PC-3 (cell line): ENCODE measurements at regions not wholly inside any gene's neighbourhood (a gene's known extent, or its start where the extent isn't known, plus 50 kb on each side); places are given as distances from the start of the nearest gene placed in this dataset.

Experiments used
- ATAC-seq: fragments of 200-7000 bp; cut with Tn5 transposase; 2 replicates; pipeline ENCODE4 v1.9.1; 2020; ENCODE audit warnings: mild to moderate bottlenecking, moderate library complexity
- BruUV-seq: library from RNA; stranded (reverse); fragments of 400-500 nt; replicated peaks from 2 replicates; lab custom pipeline; 2021; lab: Mats Ljungman, UMichigan
- CTCF ChIA-PET: fragments of 300-600 bp; sonication (Branson Sonifier 250); formaldehyde crosslinking; loops from one replicate; lab custom pipeline; 2022; ENCODE audit warnings: antibody characterized with exemption; lab: Charles Lee
- POLR2A ChIA-PET: fragments of 300-600 bp; sonication (Branson Sonifier 250); formaldehyde crosslinking; loops from one replicate; lab custom pipeline; 2022; ENCODE audit warnings: antibody characterized with exemption; ENCODE audit not compliant: unreplicated experiment; lab: Charles Lee
- DNase-seq: peaks from one replicate; pipeline ENCODE4 v3.0.0-alpha.2; 2015
- H2AFZ ChIP-seq: fragments of 300-600 bp; sonication (generic); 2 replicates; pipeline ENCODE4 v1.6.0; 2016; ENCODE audit warnings: antibody characterized with exemption, low read length
- H3F3A ChIP-seq: fragments of 300-600 bp; sonication (generic); one replicate; pipeline ENCODE4 v1.6.0; 2017; ENCODE audit warnings: antibody characterized with exemption, low read length, control low read depth, mild to moderate bottlenecking; ENCODE audit not compliant: unreplicated experiment
- H3K27ac ChIP-seq: fragments of 300-600 bp; sonication (generic); 2 replicates; pipeline ENCODE4 v1.5.1; 2016; ENCODE audit warnings: mild to moderate bottlenecking, low read length
- H3K27me3 ChIP-seq: fragments of 300-600 bp; sonication (generic); 2 replicates; pipeline ENCODE4 v1.6.1; 2016; ENCODE audit warnings: low read length, mixed read lengths
- H3K36me3 ChIP-seq: fragments of 300-600 bp; sonication (generic); 2 replicates; pipeline ENCODE4 v1.6.1; 2016; ENCODE audit warnings: low read depth, mixed run types, low read length, mixed read lengths
- H3K4me1 ChIP-seq: fragments of 300-600 bp; sonication (generic); 2 replicates; pipeline ENCODE4 v1.5.1; 2016; ENCODE audit warnings: low read length; ENCODE audit not compliant: insufficient read depth
- H3K4me2 ChIP-seq: fragments of 300-600 bp; sonication (generic); 2 replicates; pipeline ENCODE4 v1.6.0; 2016; ENCODE audit warnings: low read length
- H3K4me3 ChIP-seq: fragments of 300-600 bp; sonication (generic); 2 replicates; pipeline ENCODE4 v1.5.1; 2016; ENCODE audit warnings: mild to moderate bottlenecking, low read length, mixed read lengths
- H3K79me2 ChIP-seq: fragments of 300-600 bp; sonication (generic); 2 replicates; pipeline ENCODE4 v1.6.1; 2017; ENCODE audit warnings: low read length, mixed read lengths
- H3K9ac ChIP-seq: fragments of 300-600 bp; sonication (generic); 2 replicates; pipeline ENCODE4 v1.6.0; 2016; ENCODE audit warnings: mild to moderate bottlenecking, low read length
- H3K9me2 ChIP-seq: fragments of 300-600 bp; sonication (generic); replicated peaks from 2 replicates; pipeline ENCODE4 v1.6.1; 2016; ENCODE audit warnings: mixed run types, low read length, mixed read lengths
- H3K9me3 ChIP-seq: fragments of 300-600 bp; sonication (generic); 2 replicates; pipeline ENCODE4 v1.6.1; 2016; ENCODE audit warnings: low read length, mixed read lengths
- H4K20me1 ChIP-seq: fragments of 300-600 bp; sonication (generic); 2 replicates; pipeline ENCODE4 v1.6.1; 2016; ENCODE audit warnings: low read length, mixed read lengths
- EZH2 ChIP-seq: fragments of 300-600 bp; sonication (generic); IDR thresholded peaks from one replicate; pipeline ENCODE4 v1.6.1; 2017; ENCODE audit warnings: antibody characterized with exemption, mild to moderate bottlenecking, low read length; ENCODE audit not compliant: unreplicated experiment
- EZH2phosphoT487 ChIP-seq: fragments of 300-600 bp; sonication (generic); IDR thresholded peaks from 2 replicates; pipeline ENCODE4 v1.6.1; 2018; ENCODE audit warnings: mild to moderate bottlenecking, antibody characterized with exemption, low read length, borderline replicate concordance
- intact Hi-C: fragments of 100-400 bp; cut with micrococcal nuclease; formaldehyde crosslinking; loops from 2 replicates; pipeline ENCODE4 v1.9.0; 2023
- TF ChIP-seq, protein P1 (sequence below): fragments of 300-600 bp; sonication (generic); conservative IDR thresholded peaks from 2 replicates; pipeline ENCODE4 v1.5.1; 2017; ENCODE audit warnings: antibody characterized with exemption, low read depth, mild to moderate bottlenecking, low read length

DNA sequence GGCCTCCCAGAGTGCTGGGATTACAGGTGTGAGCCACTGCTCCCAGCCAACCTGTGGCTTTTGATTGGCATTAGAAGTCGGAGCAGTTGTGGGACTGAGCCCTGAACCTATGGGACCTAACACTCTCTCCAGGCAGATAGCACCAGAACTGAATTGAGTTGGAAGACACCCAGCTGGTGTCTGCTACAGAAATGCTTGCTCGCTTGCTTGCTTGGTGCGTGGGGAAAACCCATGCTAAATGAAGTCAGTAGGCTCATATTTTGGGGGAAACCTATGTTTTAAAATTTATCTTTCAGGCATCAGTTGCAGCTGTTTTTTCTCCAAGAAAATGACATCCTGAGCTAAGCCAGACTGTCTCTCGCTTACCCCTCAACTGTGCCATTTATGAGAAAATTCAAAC lies 158.5 kb upstream of the RFC3 start:
- H3K4me2 ChIP-seq: no peak overlapping the region
- no peaks in the 10 kb centered on the region for H3K9me2 ChIP-seq
- no peak overlapping the region for H3K9ac ChIP-seq
- H3K27me3 ChIP-seq: no peaks in the 10 kb centered on the region
- no TSS peak for BruUV-seq
- no peak overlapping the region for H3K27ac ChIP-seq
- no peak overlapping the region for H3K4me3 ChIP-seq
- H3K36me3 ChIP-seq: no peaks in the 10 kb centered on the region
- H3K9me3 ChIP-seq: no peaks in the 10 kb centered on the region
- intact Hi-C loops: no loop called here
- no peaks in the 10 kb centered on the region for H3K79me2 ChIP-seq
- ChIA-PET POLR2A (no interaction called here), CTCF (no interaction called here)
- H3F3A ChIP-seq: no peaks in the 10 kb centered on the region
- no peak for ATAC-seq
- TF ChIP-seq, protein P1, sequence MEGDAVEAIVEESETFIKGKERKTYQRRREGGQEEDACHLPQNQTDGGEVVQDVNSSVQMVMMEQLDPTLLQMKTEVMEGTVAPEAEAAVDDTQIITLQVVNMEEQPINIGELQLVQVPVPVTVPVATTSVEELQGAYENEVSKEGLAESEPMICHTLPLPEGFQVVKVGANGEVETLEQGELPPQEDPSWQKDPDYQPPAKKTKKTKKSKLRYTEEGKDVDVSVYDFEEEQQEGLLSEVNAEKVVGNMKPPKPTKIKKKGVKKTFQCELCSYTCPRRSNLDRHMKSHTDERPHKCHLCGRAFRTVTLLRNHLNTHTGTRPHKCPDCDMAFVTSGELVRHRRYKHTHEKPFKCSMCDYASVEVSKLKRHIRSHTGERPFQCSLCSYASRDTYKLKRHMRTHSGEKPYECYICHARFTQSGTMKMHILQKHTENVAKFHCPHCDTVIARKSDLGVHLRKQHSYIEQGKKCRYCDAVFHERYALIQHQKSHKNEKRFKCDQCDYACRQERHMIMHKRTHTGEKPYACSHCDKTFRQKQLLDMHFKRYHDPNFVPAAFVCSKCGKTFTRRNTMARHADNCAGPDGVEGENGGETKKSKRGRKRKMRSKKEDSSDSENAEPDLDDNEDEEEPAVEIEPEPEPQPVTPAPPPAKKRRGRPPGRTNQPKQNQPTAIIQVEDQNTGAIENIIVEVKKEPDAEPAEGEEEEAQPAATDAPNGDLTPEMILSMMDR: no peak
- no peak for TF ChIP-seq EZH2
- no peak for TF ChIP-seq EZH2phosphoT487
- no peaks in the 10 kb centered on the region for H3K4me1 ChIP-seq
- DNase-seq: no peak
- no peak overlapping the region for H2AFZ ChIP-seq
- H4K20me1 ChIP-seq: no peaks in the 10 kb centered on the region

- ATAC-seq (no peak), DNase-seq (no peak)
- H3K4me2 ChIP-seq: no peak overlapping the region
- TF ChIP-seq EZH2 (no peak), EZH2phosphoT487 (no peak)
- TF ChIP-seq, protein P1: no peak
- no peaks in the 10 kb centered on the region for H3K4me1 ChIP-seq
- H3K36me3 ChIP-seq: no peaks in the 10 kb centered on the region
- intact Hi-C loops: no loop called here
- H3K4me3 ChIP-seq: no peak overlapping the region
- no peaks in the 10 kb centered on the region for H3K79me2 ChIP-seq
- no peak overlapping the region for H3K9ac ChIP-seq
- no peaks in the 10 kb centered on the region for H3K9me2 ChIP-seq
- POLR2A ChIA-PET: no interaction called here
- H3K9me3 ChIP-seq: no peaks in the 10 kb centered on the region
- H3K27ac ChIP-seq: no peak overlapping the region
- no peaks in the 10 kb centered on the region for H4K20me1 ChIP-seq
- BruUV-seq: no TSS peak
- no peak overlapping the region for H2AFZ ChIP-seq
- CTCF ChIA-PET: no interaction called here
- no peaks in the 10 kb centered on the region for H3F3A ChIP-seq
- H3K27me3 ChIP-seq: no peaks in the 10 kb centered on the region
Observed at GRCh38 chr13:33659894-33660293, 158.1 kb upstream of the RFC3 start.

DNA sequence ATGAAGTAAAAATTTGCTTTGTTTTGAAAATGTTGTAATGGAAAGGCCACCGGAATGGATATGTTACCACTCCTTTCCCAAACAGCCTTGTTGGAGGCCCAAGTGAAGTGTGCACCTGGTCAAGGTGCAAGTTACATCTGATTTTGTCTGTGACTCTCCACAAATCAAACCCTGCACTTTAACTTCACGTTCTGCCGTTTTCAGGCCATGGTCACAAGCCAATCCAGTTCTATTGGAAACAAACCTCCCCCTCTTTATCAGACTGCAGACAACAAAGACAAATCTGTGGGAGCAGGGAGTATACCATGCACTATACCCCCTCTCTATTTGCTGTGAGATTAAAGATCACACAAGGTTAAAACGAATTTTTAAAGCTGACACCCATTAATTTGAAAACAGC lies 155.6 kb upstream of the RFC3 start:
- H4K20me1 ChIP-seq: no peaks in the 10 kb centered on the region
- H3K36me3 ChIP-seq: no peaks in the 10 kb centered on the region
- H3K9me2 ChIP-seq: no peaks in the 10 kb centered on the region
- H3K9ac ChIP-seq: no peak overlapping the region
- H2AFZ ChIP-seq: no peak overlapping the region
- H3F3A ChIP-seq: no peaks in the 10 kb centered on the region
- H3K9me3 ChIP-seq: no peaks in the 10 kb centered on the region
- TF ChIP-seq EZH2: no peak
- TF ChIP-seq EZH2phosphoT487: no peak
- TF ChIP-seq, protein P1: no peak
- DNase-seq (no peak), ATAC-seq (no peak)
- no TSS peak for BruUV-seq
- H3K27me3 ChIP-seq: no peaks in the 10 kb centered on the region
- H3K4me3 ChIP-seq: no peak overlapping the region
- intact Hi-C loops: no loop called here
- no peaks in the 10 kb centered on the region for H3K79me2 ChIP-seq
- no peaks in the 10 kb centered on the region for H3K4me1 ChIP-seq
- ChIA-PET CTCF (no interaction called here), POLR2A (no interaction called here)
- no peak overlapping the region for H3K4me2 ChIP-seq
- no peak overlapping the region for H3K27ac ChIP-seq
